ENCODE measurements at regions not wholly inside any gene's neighbourhood (a gene's known extent, or its start where the extent isn't known, plus 50 kb on each side); places are given as distances from the start of the nearest gene placed in this dataset.

- Histone ChIP-seq H3K27me3 (ENCODE audit: insufficient read depth in 3 of 3, low read length in 2 of 3) (no peaks in the 10 kb centered on the region), H3K36me3 (ENCODE audit: insufficient read depth in 1 of 2, low read depth in 1 of 2) (no peaks in the 10 kb centered on the region), H3K4me3 (no peak overlapping the region), H3K4me1 (no peaks in the 10 kb centered on the region), H3K9me3 (no peaks in the 10 kb centered on the region), H3K27ac (no peak overlapping the region)
- DNase-seq = no peak
- intact Hi-C loops (cut with DNase I) = no loop called here
- no peak for ATAC-seq
- 34 to 37% (median 35%) methylated on average over 2 of the region's 2 CpGs for WGBS, 3 donors
- no peak for TF ChIP-seq CTCF (IDR thresholded peaks at IDR 0.05)
These were observed 640.0 kb downstream of the IPMK start for GRCh38 chr10:57627642-57628178.

- no peaks in the 10 kb centered on the region for H3K36me3 ChIP-seq (ENCODE audit: insufficient read depth in 1 of 2, low read depth in 1 of 2)
- WGBS, 3 donors = 68 to 79% (median 74%) methylated on average over 5 of the region's 5 CpGs
- no peak for ATAC-seq
- no peaks in the 10 kb centered on the region for H3K9me3 ChIP-seq
- H3K27ac ChIP-seq = no peak overlapping the region
- no peak for TF ChIP-seq CTCF (IDR thresholded peaks at IDR 0.05)
- no peak for DNase-seq
- no peaks in the 10 kb centered on the region for H3K27me3 ChIP-seq (ENCODE audit: insufficient read depth in 3 of 3, low read length in 2 of 3)
- intact Hi-C loops (cut with DNase I) = no loop called here
- no peak overlapping the region for H3K4me3 ChIP-seq
- H3K4me1 ChIP-seq = no peaks in the 10 kb centered on the region
These were observed 642.7 kb downstream of the IPMK start for GRCh38 chr10:57624856-57625592.

GRCh38 chr10:57624066-57624465 is 643.6 kb downstream of the IPMK start:
- Histone ChIP-seq H3K9me3 (no peaks in the 10 kb centered on the region), H3K27me3 (ENCODE audit: insufficient read depth in 3 of 3, low read length in 2 of 3) (no peaks in the 10 kb centered on the region), H3K4me3 (no peak overlapping the region), H3K4me1 (no peaks in the 10 kb centered on the region), H3K36me3 (ENCODE audit: insufficient read depth in 1 of 2, low read depth in 1 of 2) (no peaks in the 10 kb centered on the region), H3K27ac (no peak overlapping the region)
- WGBS, 3 donors = 83 to 84% (median 84%) methylated on average over 1 of the region's 1 CpG
- TF ChIP-seq CTCF (IDR thresholded peaks at IDR 0.05) = no peak
- no peak for DNase-seq
- ATAC-seq = no peak
- intact Hi-C loops (cut with DNase I) = no loop called here

GRCh38 chr10:57621466-57621865 is 646.2 kb downstream of the IPMK start:
- intact Hi-C loops (cut with DNase I) = no loop called here
- 43 to 46% (median 44%) methylated on average over 3 of the region's 3 CpGs for WGBS, 3 donors

More at GRCh38 chr10:57621466-57621865, 646.2 kb downstream of the IPMK start:
- no peak overlapping the region for H3K4me3 ChIP-seq
- ATAC-seq (no peak), DNase-seq (no peak)
- no peak for TF ChIP-seq CTCF (IDR thresholded peaks at IDR 0.05)
- H3K36me3 ChIP-seq (ENCODE audit: insufficient read depth in 1 of 2, low read depth in 1 of 2) = no peaks in the 10 kb centered on the region
- no peaks in the 10 kb centered on the region for H3K27me3 ChIP-seq (ENCODE audit: insufficient read depth in 3 of 3, low read length in 2 of 3)
- H3K27ac ChIP-seq = no peak overlapping the region
- no peaks in the 10 kb centered on the region for H3K9me3 ChIP-seq
- no peaks in the 10 kb centered on the region for H3K4me1 ChIP-seq
